DOHH2 (cell line): ENCODE measurements at regions not wholly inside any gene's neighbourhood (a gene's known extent, or its start where the extent isn't known, plus 50 kb on each side); places are given as distances from the start of the nearest gene placed in this dataset.
A peak's percentile ranks its signal among the peaks of the same experiment; 100 is the strongest.

Experiments used
- H3F3A ChIP-seq: fragments of 200-600 bp; sonication (generic), shearing (Covaris generic); 2 replicates; pipeline ENCODE4 v1.6.0; 2016; ENCODE audit warnings: antibody characterized with exemption, mild to moderate bottlenecking; ENCODE audit not compliant: control insufficient read depth, insufficient read depth
- H3K27ac ChIP-seq: fragments of 200-600 bp; sonication (generic); 2 replicates; pipeline ENCODE4 v1.5.1; 2014; ENCODE audit warnings: low read depth, mild to moderate bottlenecking, low read length, moderate library complexity
- H3K27me3 ChIP-seq: fragments of 200-600 bp; sonication (generic); 2 replicates; pipeline ENCODE4 v1.6.1; 2014; ENCODE audit warnings: mild to moderate bottlenecking, low read length, mixed read lengths; ENCODE audit not compliant: control insufficient read depth
- H3K36me3 ChIP-seq: fragments of 200-600 bp; sonication (generic); 2 replicates; pipeline ENCODE4 v1.6.1; 2014; ENCODE audit warnings: mild to moderate bottlenecking, low read length, moderate library complexity, mixed read lengths; ENCODE audit not compliant: control insufficient read depth
- H3K4me1 ChIP-seq: fragments of 200-600 bp; sonication (generic); 2 replicates; pipeline ENCODE4 v1.6.1; 2014; ENCODE audit warnings: mild to moderate bottlenecking, low read length, mixed read lengths; ENCODE audit not compliant: control insufficient read depth
- H3K4me2 ChIP-seq: fragments of 200-600 bp; sonication (generic); 2 replicates; pipeline ENCODE4 v1.6.0; 2014; ENCODE audit warnings: mild to moderate bottlenecking, low read length, moderate library complexity
- H3K4me3 ChIP-seq: fragments of 200-600 bp; sonication (generic); 2 replicates; pipeline ENCODE4 v1.5.1; 2014; ENCODE audit warnings: mild to moderate bottlenecking, low read length, mixed read lengths
- H3K79me2 ChIP-seq: fragments of 200-600 bp; sonication (generic); 2 replicates; pipeline ENCODE4 v1.6.1; 2014; ENCODE audit warnings: mild to moderate bottlenecking, low read length, mixed read lengths; ENCODE audit not compliant: control insufficient read depth
- H3K9me2 ChIP-seq: fragments of 200-600 bp; sonication (generic); replicated peaks from 2 replicates; pipeline ENCODE4 v1.6.1; 2014; ENCODE audit warnings: mild to moderate bottlenecking, low read length, mixed read lengths; ENCODE audit not compliant: control insufficient read depth
- H3K9me3 ChIP-seq: fragments of 200-600 bp; sonication (generic); 2 replicates; pipeline ENCODE4 v1.6.1; 2014; ENCODE audit warnings: antibody characterized with exemption, low read length, mixed read lengths; ENCODE audit not compliant: control insufficient read depth, insufficient read depth
- H4K20me1 ChIP-seq: fragments of 200-600 bp; sonication (generic); 2 replicates; pipeline ENCODE4 v1.6.0; 2014; ENCODE audit warnings: low read depth, mild to moderate bottlenecking, antibody characterized with exemption, low read length, moderate library complexity; ENCODE audit not compliant: control insufficient read depth, insufficient read depth
- EZH2phosphoT487 ChIP-seq: fragments of 200-600 bp; sonication (generic); IDR thresholded peaks from 2 replicates; pipeline ENCODE4 v1.6.1; 2017; ENCODE audit warnings: borderline replicate concordance, mild to moderate bottlenecking, antibody characterized with exemption, low read length, moderate library complexity, mixed read lengths
- TF ChIP-seq, protein P1 (sequence below): fragments of 200-600 bp; sonication (generic); IDR thresholded peaks from one replicate; pipeline ENCODE4 v1.5.1; 2014; ENCODE audit warnings: antibody characterized with exemption, mild to moderate bottlenecking, low read depth, low read length; ENCODE audit not compliant: poor library complexity, severe bottlenecking

DNA sequence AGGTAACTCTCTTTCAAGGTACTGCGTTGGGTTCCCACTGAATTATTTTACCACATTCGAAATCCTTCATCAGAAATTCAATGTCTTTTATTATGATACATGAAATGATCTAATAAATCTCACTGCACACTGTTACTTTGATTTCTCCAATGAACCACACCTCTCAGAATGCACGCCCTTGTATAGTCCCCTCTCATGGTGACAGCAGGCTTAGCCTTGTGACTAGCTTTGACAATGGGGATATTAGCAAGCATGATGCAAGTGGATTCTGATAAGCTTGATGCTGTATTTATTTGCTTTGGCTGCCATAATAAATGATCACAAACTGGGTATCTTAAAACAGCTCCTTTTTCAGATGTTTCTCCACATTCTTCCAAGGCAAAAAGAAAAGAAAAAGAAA, 100.4 kb upstream of the ETV6 start:
- TF ChIP-seq, protein P1, sequence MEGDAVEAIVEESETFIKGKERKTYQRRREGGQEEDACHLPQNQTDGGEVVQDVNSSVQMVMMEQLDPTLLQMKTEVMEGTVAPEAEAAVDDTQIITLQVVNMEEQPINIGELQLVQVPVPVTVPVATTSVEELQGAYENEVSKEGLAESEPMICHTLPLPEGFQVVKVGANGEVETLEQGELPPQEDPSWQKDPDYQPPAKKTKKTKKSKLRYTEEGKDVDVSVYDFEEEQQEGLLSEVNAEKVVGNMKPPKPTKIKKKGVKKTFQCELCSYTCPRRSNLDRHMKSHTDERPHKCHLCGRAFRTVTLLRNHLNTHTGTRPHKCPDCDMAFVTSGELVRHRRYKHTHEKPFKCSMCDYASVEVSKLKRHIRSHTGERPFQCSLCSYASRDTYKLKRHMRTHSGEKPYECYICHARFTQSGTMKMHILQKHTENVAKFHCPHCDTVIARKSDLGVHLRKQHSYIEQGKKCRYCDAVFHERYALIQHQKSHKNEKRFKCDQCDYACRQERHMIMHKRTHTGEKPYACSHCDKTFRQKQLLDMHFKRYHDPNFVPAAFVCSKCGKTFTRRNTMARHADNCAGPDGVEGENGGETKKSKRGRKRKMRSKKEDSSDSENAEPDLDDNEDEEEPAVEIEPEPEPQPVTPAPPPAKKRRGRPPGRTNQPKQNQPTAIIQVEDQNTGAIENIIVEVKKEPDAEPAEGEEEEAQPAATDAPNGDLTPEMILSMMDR = no peak
- TF ChIP-seq EZH2phosphoT487 = no peak
- no peaks in the 10 kb centered on the region for H4K20me1 ChIP-seq
- H3K27me3 ChIP-seq = peaks cover 15% of the 10 kb centered on the region
- H3K79me2 ChIP-seq = no peaks in the 10 kb centered on the region
- no peaks in the 10 kb centered on the region for H3K36me3 ChIP-seq
- H3K9me2 ChIP-seq = no peaks in the 10 kb centered on the region
- H3K4me1 ChIP-seq = peaks cover 20% of the 10 kb centered on the region
- H3F3A ChIP-seq = 0 out of 2 replicates have a peak, but pooled peaks cover 5% of the 10 kb centered on the region
- H3K4me2 ChIP-seq = no peak overlapping the region
- H3K4me3 ChIP-seq = no peak overlapping the region
- no peak overlapping the region for H3K27ac ChIP-seq
- H3K9me3 ChIP-seq = no peaks in the 10 kb centered on the region

DNA sequence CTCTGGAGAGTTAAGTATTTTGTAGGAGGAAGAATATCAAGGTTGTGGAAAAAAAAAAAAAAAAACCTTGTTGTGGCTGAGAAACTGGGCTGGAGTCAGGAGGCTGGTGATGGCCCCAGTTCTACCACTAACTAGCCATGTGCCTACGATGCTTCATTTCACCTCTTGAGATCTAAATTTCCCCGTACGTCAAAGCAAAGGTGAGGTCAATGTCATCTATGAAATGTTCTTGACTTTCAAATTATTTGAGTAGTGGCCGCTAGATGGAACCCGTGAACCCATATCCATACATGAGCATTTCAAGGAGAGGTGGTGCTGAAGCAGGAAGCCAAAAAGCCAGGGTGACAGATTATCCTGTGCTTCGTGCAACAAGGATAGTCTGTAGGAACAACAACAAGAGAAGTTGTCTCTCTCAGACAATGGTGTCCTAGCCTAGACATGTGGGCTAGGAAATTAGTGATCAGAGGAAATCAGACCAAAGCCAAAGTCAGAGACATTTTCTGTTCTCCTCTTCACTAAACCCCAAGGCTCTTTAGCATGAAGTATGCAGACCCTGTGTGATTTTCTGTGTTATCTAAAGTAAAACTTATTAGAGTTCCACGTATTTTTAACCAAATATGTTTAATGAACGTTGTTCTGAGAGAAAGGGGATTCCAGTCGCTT, 95.5 kb upstream of the ETV6 start:
- no peak overlapping the region for H3K27ac ChIP-seq
- no peak for TF ChIP-seq EZH2phosphoT487
- TF ChIP-seq, protein P1 = peak; percentile 78

DNA sequence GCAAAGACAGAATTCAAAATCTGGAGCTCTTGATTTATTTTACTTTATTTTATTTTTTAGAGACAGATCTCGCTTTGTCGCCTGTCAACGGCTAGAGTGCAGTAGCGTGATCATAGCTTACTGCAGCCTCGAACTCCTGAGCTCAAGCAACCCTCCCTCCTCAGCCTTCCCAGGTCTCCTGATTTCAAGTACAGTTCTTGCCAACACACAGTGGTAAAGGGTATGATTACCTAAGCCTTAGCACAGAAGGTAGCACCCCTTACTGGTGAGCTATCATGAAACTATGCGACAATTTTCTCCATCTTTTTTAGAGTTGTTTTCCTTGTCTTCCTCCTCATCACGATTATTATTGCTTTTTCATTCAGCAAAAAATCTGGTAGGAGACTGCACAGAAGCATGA, 94.3 kb upstream of the ETV6 start:
- H3K4me3 ChIP-seq = no peak overlapping the region
- no peaks in the 10 kb centered on the region for H3K36me3 ChIP-seq
- no peaks in the 10 kb centered on the region for H3K4me1 ChIP-seq
- no peak overlapping the region for H3K4me2 ChIP-seq
- peaks cover 32% of the 10 kb centered on the region for H3K27me3 ChIP-seq
- H4K20me1 ChIP-seq = no peaks in the 10 kb centered on the region
- no peaks in the 10 kb centered on the region for H3K9me2 ChIP-seq
- no peaks in the 10 kb centered on the region for H3K79me2 ChIP-seq
- no peaks in the 10 kb centered on the region for H3K9me3 ChIP-seq
- H3K27ac ChIP-seq = no peak overlapping the region
- H3F3A ChIP-seq = no peaks in the 10 kb centered on the region
- TF ChIP-seq EZH2phosphoT487 = no peak
- TF ChIP-seq, protein P1 = no peak

More for the DNA sequence above, 95.5 kb upstream of the ETV6 start:
- Histone ChIP-seq H3K9me2 (no peaks in the 10 kb centered on the region), H4K20me1 (no peaks in the 10 kb centered on the region), H3K4me2 (no peak overlapping the region), H3K36me3 (no peaks in the 10 kb centered on the region), H3K9me3 (no peaks in the 10 kb centered on the region), H3K4me1 (no peaks in the 10 kb centered on the region), H3K27me3 (peaks cover 29% of the 10 kb centered on the region), H3K4me3 (no peak overlapping the region), H3K79me2 (no peaks in the 10 kb centered on the region), H3F3A (no peaks in the 10 kb centered on the region)
